ENCODE measurements at regions not wholly inside any gene's neighbourhood (a gene's known extent, or its start where the extent isn't known, plus 50 kb on each side); places are given as distances from the start of the nearest gene placed in this dataset.

DNA sequence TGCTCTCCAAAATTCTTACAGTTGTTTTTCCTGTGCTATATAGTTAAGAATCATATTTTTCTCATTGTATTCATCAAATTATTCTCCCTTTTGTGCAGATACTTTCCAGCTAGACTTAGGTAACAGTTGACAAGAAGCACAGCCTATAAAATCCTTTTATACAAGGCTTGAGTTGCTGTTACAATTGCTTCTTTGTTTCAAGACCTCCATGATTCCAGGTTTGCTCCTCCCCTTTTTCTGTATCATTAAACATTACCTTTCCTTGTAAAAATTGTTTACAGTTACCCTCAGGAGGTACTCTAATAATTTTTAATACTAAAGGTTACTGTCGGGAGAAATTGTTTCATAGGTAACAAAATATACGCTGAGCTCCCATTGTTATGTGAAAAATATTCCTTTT, 192.3 kb upstream of the GRID2 start:
- DNase-seq (ENCODE audit: low spot score), result no peak

DNA sequence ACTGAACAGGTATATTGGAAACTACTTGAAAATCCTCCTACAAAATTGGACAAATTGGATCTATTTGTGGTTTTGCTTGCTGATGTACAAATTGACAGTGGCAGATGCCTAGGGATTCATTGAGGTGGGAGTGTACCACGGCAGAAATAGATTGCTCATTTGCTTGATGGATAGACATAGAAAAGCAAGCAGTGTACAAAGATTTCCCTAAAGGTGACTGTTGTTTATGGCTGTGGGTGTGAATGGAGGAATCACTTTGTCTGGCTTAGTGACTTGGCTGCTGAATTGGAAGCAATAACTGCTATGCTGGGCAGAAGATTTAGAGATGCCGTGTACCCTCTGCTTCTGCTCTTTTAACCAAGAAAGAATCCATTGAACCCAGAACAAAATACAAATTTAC, 191.0 kb upstream of the GRID2 start:
- no peak for DNase-seq (ENCODE audit: low spot score)

DNA sequence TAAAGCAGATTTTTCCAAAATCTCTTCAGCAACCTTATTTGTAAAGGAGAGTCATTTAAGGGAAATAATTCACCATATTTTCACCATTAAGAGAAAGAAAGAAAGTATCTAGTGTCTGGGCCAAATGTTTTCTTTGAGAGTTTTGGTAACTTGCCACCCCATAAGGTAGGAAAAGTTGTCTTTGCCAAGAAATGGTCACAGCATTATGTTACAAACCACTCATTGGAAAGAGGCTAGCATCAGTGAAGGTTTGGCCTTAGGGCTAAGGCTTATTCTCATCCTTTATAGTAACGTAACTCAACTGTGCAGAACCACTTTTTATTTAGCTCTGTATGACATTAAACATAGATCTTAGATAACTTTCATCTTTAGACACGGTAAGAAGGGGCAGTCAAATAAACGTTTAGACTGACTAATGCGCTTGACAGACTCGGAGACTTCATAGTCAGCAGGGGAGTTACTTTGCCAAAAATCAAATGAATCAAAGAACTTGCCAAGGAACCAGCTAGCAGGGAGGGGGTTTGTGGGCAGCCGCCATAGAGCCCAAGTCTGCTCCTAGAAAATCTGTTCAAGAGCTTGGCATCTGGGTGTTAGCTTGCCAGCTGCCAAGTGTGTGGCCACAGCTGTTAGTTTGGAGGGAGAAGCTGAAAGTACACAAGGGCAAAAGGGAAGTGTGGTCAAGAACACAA, 182.8 kb upstream of the GRID2 start:
- DNase-seq (ENCODE audit: low spot score), result no peak

DNA sequence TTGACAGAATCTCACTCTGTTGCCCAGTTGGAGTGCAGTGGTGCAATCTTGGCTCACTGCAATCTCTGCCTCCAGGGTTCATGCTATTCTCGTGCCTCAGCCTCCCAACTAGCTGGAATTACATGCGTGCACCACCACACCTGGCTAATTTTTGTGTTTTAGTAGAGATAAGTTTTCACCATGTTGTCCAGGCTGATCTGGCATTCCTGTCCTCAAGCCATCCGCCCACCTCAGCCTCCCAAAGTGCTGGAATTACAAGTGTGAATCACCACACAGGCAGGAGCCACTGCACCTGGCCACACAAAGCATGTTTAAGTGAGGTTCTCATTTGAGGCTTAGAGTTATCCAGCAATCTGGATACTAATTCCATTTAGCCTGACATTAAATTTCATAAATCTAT, 180.9 kb upstream of the GRID2 start:
- no peak for DNase-seq (ENCODE audit: low spot score)

DNA sequence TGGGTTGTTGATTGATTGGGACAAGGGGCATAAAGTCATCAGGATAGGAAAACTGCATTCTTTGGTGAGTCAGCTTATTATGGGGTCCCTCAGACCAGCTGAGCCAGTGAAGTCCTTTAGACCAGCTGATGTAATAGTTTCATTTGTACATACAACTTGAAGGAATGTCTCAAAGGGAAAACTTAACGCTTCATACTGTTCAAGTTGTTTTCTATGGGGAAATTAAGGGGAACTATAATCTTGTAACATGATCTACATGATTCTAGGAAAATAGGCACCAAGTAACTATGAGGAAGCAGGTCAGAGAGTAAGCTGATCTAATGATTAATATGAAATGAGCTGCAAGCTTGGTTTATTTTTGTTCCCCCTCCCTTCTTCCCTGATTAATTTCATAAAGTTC, 175.1 kb upstream of the GRID2 start:
- DNase-seq (ENCODE audit: low spot score), result no peak

DNA sequence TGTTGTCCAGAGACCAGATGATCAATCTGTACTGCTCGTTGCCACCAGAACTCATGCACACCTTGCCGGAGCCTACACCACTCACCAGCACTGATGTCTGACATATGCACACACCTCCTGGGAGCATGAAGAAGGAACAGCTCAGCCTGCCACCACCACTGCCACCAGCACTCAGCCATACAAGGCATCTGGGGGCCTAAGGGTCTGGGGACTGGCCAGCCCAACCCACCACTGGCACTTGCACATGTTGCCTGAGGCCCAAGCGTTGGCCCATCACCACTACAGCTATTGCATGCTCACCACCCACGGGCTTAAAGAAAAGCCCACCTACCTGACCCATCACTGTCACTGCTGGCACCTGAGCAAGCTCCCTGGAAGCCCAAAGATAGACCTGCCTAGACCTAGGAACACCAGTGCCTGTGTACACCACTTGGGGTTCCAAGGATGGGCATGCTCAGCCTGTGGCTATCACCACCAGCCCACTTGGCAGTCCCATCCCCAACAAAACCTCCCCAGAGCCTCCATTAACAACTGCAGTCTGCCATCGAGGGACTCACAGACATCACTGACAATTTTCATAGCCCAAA, 174.3 kb upstream of the GRID2 start:
- no peak for DNase-seq (ENCODE audit: low spot score)

DNA sequence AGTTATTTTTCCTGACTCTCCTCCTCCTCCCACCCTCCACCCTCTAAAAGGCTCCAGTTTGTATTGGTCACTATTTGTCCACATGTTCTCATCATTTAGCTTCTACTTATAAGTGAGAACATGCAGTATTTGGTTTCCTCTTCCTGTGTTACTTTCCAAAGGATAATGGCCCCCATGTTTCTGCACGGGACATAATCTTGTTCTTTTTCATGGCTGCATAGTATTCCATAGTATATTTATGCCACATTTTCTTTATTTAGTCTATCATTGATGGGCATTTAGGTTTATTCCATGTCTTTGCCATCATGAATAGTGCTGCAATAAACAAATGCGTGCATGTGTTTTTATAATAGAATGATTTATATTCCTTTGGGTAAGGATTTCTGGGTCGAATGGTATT, 167.3 kb upstream of the GRID2 start:
- no peak for DNase-seq (ENCODE audit: low spot score)

DNA sequence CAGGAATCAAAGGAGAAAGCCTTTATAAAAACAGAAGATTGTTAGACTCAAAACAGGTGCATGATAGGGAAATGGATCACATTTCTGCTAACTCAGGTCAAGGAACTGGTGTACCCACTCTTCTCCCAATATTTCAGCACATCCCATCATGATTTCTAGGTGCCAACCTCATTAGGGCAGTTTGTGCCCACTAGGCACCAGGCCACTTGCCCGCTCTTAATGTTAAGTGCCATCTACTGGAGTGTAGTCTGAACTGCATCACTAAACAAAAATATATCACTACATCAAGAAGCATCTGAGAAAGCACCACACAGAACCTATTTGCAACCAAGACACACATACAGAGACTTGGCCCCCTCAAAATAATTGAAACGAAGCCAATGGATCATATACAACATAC, 140.4 kb upstream of the GRID2 start:
- no peak for DNase-seq (ENCODE audit: low spot score)

DNA sequence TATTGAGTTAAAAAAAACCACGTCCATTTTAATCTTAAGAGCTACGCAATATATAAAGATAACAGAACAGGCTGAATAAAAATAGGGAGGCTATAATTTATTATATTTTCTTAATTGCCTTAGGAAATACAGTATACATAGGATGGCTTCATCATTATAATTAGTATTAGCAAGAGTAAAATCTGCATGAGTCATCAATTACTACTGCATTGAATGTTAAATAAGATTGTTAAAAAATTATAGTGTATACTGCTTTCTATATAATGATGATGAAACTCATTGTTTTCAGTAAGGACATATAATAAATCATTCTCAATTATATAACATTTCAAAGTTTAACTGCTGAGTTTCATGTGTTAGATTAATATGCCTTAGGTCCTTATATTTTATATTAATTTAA, 133.4 kb upstream of the GRID2 start:
- DNase-seq (ENCODE audit: low spot score), result no peak

DNA sequence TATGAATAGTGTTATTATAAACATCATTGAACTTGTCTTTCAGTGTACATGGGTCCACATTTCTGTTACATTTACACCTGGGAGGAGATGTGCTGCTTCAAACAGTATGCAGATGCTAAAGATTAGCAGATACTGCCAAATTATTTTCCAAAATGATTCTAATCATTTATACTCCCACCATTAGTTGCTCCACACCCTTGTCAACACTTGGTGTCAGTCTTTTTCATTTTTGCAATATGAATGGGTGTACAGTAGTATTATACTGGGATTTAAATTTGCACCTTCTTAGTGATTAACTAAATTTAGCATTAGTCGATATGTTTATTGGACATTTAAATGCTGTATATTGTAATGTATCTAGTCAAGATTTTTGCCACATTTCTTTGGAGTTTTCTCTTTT, 131.6 kb upstream of the GRID2 start:
- no peak for DNase-seq (ENCODE audit: low spot score)

DNA sequence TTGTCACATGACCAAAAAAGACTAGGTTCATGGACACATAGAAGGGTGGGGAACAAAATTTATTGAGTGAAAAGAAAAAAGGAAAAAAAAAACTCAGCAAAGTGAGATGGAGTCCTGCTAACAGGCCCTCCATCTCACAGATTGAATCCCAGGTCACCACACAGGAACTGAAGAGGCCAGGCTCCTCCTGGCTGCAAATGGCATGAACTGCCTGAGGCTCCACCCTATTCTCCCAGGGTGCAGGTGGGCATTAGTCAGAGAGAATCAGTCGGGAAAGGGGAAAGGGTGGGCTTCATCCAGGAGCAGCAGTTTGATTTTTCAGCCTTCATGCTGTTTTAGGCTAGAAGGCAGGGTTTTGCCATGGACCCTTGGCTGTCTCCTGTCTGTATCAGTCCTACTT, 128.5 kb upstream of the GRID2 start:
- DNase-seq (ENCODE audit: low spot score), result no peak

DNA sequence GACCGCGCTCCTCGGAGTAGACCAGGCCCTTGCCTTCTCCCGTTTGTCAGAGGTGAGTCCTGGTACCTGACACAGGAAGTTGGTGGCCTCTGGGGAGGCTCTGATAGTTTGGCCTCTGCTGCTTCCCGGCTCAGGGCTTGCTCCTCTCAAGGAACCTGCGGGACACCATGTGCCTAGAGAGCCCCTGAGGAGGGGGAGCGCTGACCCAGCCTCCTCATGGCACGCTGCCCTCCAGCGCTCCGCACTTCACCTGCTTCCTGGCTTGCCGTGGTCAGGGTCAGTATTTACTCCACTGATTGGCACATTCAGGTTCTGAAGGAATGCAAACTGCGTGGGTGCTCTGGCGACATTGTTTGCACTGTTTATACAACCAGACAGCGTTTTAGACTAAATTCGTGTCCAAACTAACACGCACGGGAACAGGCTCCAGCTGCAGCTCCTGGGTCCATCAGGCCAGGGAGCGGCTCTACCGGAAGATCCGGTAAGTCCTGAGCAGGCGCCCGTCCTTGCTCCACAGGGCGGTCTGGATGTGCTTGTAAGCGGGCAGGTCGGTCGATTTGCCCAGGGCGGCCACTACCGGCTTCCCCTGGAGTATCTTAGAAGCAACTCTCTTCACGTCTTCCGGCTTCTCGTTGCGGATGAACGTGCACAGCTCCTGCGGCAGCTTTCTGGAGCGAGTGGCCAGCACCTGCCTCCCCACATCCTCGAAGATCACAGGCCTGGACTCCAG, 121.6 kb upstream of the GRID2 start:
- no peak for DNase-seq (ENCODE audit: low spot score)

DNA sequence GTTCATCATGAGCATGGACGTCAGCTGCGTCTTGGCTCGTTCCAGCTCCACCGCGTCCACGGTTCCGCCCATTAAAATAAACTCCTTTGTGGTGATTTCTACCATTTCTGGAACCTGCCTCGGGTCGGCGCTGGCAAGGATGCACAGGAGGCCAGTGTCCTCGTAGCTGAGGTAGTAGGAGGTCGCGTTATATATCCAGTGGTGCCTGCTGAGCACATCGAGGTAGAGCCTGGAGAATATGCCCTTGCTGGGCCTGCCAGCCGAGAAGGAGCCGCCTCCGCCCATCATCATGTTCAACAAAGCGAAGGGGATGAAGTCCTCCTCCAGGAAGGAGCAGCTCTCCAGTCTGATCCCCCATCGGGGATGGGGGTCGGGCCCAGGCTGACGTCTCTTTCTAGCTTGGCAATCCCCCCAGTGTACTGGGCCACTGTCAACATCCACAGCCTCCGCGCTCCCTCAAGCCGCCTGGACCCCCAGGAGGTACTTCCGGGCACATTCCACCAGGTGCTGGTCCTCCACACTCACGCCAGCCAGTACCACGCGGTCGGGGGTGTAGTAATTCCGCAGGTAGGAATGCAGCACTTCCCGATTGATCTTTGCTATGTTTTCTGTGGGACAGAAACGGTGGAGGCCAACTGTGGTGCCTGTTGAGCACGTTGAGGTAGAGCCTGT, 120.9 kb upstream of the GRID2 start:
- DNase-seq (ENCODE audit: low spot score), result no peak

DNA sequence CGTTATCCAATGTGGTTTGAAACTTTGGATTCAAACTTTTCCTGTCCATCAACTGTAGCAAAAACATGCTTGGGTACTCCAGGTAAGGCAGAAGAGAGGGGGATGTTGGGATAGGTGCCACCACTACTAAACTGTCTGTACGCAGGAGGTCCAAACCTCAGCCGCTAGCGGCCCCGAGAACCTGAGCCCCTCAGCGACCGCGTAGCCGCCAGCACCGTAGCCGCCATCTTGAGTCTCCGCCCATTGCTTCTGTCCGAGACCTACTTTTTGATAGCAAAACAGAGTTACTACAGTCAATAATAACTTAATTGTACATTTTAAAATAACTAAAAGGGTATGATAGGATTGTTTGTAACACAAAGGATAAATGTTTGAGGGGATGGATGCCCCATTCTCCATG, 119.9 kb upstream of the GRID2 start:
- DNase-seq (ENCODE audit: low spot score), result no peak

DNA sequence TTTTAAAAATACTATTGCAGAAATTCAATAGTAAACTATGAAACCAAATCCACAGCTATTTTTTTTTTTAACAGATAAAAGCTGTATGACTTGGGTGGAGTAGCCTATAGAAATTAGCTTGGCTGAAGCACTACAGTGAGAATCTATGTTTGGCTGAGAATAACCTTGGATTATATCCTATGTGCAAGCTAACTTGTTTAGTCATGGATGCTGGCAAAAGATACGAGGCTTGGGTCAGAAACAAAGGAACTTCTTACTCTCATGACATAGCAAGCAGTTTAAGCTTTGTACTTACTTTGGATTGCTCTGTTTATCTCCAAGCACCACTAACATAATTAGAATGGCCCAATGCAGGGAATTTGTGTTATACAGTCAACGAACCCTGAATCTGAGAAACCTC, 119.2 kb upstream of the GRID2 start:
- DNase-seq (ENCODE audit: low spot score), result no peak

DNA sequence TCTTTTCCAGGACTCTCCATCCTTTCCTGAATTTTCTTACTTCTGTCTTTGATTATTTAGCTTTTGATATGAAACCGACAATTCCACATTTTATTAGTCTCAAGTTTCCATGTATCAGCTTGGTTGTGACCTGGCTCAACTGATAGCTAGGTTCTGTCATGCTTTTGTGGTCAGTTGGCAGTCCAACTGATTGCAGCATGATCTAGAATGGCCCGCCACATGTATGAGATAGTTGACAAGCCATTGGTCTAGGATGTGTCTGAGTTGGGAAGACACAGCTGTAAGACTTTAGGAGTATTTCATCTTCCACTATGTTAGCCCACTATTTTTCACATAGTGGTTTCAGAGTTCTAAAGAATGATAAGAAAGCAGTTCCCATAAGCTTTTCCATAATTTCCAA, 117.5 kb upstream of the GRID2 start:
- DNase-seq (ENCODE audit: low spot score), result no peak

DNA sequence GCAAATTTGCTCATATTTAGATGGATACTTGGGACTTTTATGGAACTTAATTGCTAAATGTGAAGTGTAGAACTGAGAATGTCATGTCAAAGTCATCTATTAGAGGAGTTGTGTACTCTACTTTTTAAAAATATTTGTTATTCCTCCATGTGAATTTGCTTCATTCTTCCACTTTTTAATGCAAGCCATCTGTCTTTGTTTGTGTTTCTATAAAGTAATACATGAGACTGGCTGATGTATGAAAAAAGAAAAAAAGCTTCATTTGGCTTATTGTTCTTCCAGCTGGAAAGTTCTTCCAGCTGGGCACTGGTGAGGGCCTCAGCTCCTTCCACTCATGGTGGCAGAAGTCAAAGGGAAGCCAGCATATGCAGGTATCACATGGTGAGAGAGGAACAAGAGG, 114.6 kb upstream of the GRID2 start:
- DNase-seq (ENCODE audit: low spot score), result no peak

DNA sequence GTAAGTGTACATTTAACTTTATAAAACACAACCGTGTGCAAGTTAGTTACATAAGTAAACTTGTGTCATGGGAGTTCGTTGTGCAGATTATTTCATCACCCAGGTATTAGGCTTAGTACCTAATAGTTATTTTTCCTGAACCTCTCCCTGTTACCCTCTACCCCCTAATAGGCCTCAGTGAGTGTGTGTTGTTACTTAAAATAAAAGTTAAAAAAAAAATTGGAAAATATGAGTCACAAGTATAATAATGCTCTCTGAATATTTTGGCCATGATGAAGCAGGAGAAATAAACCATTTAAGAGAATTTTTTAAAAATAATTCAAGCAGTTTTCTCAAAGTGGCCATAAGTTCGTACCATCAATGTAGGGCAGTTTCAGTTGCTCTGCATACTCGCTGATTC, 105.1 kb upstream of the GRID2 start:
- DNase-seq (ENCODE audit: low spot score), result no peak

DNA sequence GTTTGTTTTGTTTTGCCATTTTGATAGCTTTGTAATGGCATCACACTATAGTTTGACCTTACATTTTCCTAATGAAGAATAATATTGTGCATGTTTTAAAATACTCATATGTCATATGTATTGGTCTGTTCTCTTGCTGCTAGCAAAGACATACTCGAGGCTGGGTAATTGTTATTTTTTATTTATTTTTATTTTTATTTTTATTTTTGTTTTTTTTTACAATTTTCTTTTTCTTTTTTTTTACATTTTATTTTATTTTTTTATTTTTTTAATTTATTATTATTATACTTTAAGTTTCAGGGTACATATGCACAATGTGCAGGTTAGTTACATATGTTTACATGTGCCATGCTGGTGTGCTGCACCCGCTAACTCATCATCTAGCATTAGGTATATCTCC, 104.6 kb upstream of the GRID2 start:
- no peak for DNase-seq (ENCODE audit: low spot score)

DNA sequence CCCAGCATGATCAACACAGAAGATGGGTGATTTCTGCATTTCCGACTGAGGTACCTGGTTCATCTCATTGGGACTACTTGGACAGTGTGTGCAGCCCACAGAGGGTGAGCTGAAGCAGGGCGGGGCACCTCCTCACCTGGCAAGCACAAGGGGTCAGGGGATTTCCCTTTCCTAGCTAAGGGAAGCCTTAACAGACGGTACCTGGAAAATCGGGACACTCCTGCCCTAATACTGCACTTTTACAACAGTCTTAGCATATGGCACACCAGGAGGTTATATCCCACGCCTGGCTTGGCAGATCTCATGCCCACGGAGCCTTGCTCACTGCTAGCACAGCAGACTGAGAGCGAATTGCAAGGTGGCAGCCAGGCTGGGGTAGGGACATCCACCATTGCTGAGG, 92.9 kb upstream of the GRID2 start:
- DNase-seq (ENCODE audit: low spot score), result no peak

DNA sequence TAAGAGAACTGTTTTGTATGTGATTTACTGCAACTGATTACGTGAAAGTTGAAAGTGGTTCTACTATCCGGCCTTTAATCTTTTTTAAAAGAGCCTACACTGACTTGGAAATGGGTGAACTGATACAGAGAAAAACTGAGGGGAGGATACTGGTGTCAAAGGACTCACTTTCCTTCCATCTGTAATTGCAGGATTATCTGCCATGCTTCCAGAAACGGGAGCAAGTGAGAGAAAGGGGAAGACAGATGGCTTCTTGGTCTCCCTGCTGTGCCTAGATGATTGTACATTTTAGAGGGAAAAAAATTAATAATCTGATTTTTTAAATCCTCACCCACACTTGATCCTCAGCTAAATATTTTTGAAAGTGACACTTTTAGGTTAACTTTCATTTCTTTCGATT, 88.3 kb upstream of the GRID2 start:
- DNase-seq (ENCODE audit: low spot score), result no peak

DNA sequence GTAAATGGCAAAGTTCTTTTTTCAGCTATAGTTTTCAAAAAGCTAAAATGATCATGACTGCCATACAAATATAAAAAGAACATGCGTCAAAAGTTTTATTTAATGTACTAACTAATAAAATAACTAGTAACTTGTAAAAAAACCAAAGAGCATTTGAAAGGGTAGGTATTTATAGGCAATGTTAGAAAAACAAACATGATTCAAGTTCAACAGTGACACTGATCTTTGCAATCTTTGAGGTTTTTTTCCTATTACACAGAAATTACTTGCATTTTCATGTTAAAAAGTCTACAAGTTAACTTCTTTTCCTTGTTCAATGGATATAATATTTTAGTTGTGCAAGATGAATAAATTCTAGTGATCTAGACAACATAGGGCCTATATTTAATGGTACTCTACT, 72.3 kb upstream of the GRID2 start:
- DNase-seq (ENCODE audit: low spot score), result no peak

DNA sequence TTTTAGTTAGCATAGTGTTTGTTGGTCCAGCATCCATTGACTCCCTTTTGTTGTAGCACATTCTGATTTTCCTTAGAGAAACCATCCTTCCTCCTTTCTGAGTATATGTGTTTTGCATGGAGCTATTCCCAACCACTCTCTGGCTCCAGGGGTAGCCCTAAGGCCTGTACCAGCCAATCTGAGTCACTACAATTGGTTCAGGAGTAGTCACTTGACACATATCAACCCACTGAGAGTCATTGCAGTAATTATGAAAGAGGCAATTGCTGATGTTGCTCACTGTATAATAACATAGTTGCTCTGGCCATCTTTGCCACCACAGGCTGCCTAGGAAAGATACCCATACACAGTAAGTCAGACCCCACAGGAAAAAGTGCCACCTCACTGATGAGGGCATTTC, 71.2 kb upstream of the GRID2 start:
- no peak for DNase-seq (ENCODE audit: low spot score)
